NCI-H2107 treated with DMSO at 0.1 percent for 48 hours (cell line): ENCODE measurements at regions not wholly inside any gene's neighbourhood (a gene's known extent, or its start where the extent isn't known, plus 50 kb on each side); places are given as distances from the start of the nearest gene placed in this dataset.

Experiments
- DNase-seq: peaks from one replicate; lab custom pipeline; 2025; ENCODE audit not compliant: unreplicated experiment; lab: John Stamatoyannopoulos, UW

DNA sequence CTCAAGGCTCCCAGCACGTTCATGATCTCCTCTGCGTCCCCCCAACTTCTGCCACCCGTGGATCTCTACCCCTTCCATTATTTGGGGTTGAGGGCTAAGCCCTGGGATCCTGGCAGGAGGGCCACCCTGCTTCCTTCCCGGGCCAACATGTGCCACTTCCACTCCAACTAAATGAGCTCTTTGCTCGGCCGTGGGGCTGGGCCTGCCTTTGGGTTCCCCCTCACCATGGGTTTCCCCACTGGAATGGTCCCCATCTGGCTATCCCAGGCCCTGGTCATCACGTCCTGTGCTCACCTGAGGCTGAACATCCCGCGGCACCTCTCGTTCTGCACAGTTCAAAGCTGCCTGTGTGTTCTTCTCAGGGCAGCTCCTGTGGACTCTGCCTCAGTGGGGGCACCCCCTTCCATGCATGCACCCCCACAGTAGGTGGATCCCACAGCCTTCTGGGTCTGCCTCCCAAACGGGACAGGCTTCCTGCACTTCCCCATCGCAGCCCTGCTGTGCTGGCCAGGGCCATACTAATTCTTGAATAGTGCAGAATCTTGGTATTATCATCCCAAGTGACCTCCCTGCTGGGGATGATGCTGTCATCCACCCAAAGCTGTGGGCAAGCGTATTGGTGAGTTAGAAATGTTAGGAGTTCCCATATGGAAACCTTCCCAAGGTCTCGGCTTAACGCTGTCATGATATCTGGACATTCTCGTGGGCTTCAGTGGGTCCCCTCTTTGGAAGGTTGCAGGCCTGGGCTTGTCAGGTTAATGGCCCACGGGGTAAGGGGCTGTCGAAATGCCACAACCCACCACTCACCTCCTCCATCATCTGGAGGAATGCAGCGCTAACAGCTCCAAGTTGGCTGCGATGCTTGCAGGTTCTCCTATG, 150.5 kb upstream of the TWIST2 start:
- no peak for DNase-seq

DNA sequence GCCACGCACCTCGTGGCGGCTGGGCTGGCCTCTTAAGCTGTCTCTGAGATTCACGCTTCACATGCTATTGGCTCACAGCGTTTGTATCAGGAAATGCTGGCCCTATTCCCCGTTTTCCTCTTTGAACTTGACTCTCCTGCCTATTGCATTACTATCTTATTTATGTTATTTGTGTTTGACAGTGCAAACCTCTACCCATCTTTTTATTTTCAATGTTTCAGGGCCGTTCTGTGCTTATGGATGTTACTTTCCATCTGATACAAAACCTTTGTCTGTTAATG, 149.9 kb upstream of the TWIST2 start:
- no peak for DNase-seq

DNA sequence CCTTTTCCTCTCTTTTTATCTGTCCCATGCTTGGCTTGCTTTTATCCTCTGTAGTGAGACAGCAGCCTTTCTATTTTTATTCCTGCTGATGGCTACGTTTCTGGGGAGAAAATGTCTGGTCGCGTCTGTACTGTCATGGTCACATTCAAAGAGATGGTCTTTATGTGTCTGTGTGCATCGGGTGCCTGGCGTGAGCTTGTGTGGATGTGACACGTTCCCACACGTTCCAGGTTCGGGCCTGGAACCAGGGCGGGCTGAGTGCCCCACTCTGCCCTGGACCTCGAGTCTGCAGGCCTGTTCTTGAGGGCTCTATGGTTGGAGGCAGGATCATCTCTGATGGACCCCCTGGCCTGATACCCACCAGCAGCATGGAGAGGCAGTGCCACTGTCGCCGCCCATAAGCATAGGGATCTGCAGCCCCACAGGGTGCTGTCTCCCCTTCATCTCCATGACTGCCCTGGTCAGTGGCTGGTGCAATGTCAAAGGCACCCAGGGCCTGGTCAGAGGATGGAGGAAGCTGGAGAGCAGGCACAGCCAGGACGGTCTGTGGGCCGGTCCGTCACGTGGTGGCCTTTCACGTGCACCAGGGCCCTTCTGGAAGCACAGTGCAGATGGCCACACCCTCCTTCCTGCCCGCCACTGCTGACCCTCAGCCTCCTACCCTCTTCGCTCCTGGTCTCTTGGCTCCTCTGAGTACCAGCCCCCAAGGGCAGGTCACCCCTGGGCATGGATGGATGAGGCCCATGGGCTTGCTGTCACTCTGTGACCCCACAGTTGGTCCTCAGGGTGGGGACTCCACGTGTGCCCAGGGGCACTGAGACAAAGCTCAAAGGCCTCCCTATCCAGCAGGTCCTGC, 149.2 kb upstream of the TWIST2 start:
- no peak for DNase-seq

DNA sequence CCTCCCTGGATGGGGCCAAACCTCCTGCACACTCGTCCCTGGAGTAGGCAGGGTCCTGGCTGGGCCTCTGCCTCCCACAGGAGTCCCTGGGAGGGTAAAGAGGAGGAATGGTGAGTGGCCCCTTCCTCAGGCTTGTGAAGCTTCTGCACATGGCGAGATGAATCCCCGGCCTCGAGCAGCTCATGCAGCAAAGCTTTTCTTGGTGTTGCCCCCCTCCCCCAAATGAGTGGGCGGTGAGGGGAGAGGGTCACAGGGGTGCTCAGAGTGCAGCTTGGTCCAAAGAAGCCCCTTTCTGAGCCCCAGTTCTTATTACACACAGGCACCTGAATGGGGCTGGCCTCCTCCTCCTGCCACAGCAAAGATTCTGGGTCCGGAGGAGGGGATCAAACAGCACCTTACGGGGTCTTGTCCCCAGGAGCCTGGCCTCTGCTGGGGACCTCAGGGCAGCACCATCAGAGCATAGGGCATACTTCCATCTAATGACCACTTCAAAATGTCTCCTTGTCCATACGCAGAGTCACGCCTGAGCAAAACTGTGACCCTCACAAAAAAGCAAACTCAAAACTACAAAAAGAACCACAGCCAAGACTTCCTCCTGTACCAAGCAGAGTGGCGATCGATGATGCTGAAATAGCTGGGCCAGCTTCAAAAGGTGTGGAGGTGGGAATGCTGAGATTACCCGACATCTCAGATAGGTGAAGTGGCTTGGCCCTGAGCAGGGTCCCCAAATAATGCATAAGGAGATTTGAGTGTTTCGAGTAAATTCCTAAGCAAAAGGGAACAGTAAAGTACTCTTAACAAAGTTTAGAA, 148.4 kb upstream of the TWIST2 start:
- DNase-seq: no peak

- no peak for DNase-seq
Measured at GRCh38 chr2:238700117-238700457, 147.8 kb upstream of the TWIST2 start.

GRCh38 chr2:238700506-238701340, 147.2 kb upstream of the TWIST2 start:
- DNase-seq: no peak

DNA sequence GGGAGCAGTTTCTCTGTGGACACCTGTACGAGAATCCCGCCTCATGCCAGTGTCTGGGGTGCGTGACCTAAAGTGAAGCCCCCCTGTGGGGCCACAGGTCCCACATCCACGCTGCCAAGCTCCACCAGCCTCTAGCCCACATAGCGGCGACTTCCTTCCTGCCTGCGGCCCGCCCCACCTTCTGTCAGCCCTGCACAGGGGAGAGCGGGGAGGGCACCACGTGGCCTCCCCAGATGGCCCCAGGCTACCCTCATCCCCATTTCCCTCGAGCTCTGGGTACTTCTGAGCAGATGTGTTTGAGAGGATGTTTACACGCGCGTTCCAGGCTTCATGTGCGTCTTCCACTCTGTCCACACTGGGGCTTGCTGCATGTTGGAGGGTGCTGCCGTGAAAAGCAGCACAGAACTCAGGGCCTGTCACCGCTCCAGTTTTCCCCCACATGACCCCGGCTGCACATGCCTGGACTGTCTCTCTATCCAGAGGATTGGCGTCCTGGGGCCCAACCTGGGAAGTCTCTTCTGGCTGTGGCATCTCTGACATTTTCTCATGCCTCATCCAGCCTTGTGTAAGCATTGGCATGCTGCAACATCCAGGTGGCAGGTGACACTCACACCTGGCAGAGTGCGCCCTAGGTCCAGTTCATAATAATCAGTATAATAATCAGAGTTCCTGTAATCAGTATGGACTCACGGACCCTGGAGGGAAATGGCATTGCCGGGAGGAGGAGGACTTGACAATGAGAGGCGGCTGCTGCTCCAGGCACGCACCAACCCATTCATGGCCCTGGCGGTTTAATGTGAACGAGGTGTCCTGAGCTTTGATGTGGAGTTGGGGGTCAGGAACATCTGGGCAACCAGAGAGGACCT, 146.3 kb upstream of the TWIST2 start:
- no peak for DNase-seq

GRCh38 chr2:238702276-238703052, 145.4 kb upstream of the TWIST2 start:
- no peak for DNase-seq

- DNase-seq: no peak
Measured at GRCh38 chr2:238703053-238703415, 144.9 kb upstream of the TWIST2 start.

DNA sequence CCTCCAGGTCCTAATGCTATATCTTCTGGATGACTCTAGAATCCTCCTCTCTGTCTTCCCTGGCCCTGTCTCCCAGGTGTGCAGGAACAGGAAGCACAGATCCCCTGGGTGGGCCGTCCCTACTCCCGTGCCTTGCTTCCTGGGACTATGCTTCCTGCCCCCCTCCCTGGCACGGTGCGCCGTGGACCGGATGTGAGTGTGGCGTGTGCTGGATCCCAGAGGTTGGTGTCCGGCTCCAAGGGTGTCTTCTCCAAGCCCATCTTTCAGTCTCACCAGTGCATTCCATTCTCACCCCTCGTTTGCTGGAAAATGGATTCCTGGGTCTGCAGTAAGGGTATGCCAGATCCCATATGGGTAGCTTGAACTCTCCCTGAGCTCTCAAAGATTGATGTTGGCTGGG, 144.4 kb upstream of the TWIST2 start:
- no peak for DNase-seq

GRCh38 chr2:238704471-238705225, 143.2 kb upstream of the TWIST2 start:
- no peak for DNase-seq

DNA sequence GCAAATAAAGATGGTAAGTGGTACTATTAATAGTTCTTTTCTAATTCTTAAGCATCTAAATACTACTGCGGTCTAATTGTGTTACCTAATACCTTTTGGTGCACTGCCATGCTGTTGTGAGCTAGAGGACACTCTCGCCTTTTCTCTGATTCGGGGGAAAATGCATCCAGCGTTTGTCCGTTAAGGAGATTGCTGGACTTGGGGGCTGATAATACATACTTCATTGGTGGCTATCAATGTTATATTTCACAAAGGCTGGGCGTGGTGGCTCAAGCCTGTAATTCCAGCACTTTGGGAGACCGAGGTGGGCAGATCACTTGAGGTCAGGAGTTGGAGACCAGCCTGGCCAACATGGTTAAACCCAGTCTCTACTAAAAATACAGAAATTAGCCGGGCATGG, 141.7 kb upstream of the TWIST2 start:
- DNase-seq: no peak

DNA sequence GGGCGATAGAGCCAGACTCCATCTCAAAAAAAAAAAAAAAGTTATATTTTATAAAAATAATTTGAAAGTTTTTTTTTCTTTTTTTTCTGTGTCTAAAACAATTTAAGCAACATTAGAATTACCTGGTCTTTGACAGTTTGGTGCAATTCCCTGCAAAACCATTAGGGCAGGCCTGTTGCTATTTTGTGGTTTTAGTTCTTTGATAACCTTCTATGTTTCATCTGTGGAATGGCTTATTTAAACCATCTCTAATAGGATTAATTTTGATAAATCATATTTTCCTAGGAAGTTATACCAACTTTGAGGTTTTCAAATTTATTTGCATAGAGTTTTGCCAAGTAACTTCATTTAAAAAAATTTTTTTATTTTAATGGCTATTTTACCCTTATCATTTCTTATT, 141.2 kb upstream of the TWIST2 start:
- DNase-seq: no peak

GRCh38 chr2:238709325-238710025, 138.4 kb upstream of the TWIST2 start:
- DNase-seq: no peak

DNA sequence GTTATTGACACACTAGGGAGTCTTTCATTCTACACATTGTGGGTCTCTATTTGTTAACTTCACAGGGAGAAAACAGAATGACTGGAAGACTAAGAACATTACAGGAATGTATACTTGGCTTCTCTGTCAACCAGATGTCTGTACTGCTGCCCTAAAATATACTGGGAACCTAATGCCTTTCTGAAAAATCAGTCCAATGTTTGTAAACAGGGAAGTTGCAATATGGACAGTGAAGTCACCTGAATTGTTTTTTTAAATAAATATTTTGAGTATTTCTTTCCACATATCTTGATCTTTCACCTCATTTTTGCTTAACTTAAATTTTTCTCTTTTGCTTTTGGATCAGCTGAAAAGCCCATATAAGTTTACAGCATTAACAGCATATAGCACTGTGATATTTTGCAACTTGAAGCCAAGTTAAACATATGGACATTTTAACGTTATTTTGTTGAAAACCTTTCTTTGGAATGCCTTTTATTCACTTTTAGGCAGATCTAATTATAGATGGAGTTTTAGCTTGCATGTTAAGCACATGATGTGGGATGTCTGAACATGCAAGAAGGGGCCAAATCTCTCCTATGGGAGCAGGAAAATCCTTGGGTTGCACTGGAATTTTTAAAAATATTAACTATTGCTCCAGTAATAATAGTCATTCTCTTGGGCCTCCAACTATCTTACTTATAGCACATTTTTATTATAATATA, 137.7 kb upstream of the TWIST2 start:
- DNase-seq: no peak

DNA sequence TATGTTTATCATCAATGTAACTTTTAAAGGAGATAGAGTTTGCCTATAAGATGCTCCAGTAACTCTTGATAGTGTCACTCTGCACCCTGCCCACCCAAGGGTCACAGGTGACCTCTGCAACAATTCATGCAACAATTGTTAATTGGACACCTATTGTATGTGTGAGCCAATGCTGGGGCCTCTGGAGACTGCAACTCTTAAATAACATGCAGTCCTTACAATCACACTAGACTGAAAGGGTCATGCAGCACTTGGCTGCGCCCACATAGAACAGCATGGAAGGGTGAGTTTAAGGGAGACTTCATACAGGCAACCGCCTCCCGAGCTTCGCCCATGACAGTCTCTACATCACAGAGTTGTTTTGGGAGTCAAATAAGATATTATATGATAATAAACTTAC, 137.1 kb upstream of the TWIST2 start:
- DNase-seq: no peak

DNA sequence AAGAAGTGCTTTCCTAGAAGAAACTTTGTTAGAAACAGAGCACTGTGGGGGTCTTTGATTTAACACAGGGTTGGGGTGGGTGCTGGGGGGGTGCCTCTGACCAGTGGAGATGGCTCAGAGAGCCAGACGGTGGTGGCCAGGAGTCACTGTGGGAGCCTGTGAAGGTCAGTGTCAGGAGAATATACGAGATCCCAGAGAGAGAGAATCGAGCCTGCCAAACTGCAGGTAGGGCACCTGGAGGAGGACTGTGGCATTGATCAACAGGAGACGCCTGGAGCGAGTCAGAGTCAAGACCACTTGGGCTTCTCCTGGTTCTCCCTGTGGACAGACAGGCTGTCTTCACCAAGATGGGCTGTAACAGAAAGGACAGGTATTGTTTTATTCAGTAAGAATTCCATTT, 136.5 kb upstream of the TWIST2 start:
- no peak for DNase-seq
